SK-N-SH treated with all-trans-retinoic acid at 6 μM for 48 hours (cell line): ENCODE measurements at regions not wholly inside any gene's neighbourhood (a gene's known extent, or its start where the extent isn't known, plus 50 kb on each side); places are given as distances from the start of the nearest gene placed in this dataset.

ENCODE experiments used
- ARNTL ChIP-seq: fragments of 450-650 bp; formaldehyde crosslinking; IDR thresholded peaks from 2 replicates; pipeline ENCODE4 v1.5.0; 2020; ENCODE audit warnings: low read depth, mild to moderate bottlenecking, moderate library complexity, borderline replicate concordance
- CREB5 ChIP-seq: fragments of 250-450 bp; sonication (Bioruptor Pico); IDR thresholded peaks from 2 replicates; pipeline ENCODE4 v1.5.1; 2020; ENCODE audit warnings: low read depth, mild to moderate bottlenecking, moderate library complexity
- CSRNP3 ChIP-seq: fragments of 250-450 bp; sonication (Bioruptor Pico); IDR thresholded peaks from 2 replicates; pipeline ENCODE4 v1.5.1; 2021; ENCODE audit warnings: mild to moderate bottlenecking, moderate library complexity
- ESRRG ChIP-seq: fragments of 250-450 bp; sonication (Bioruptor Pico); IDR thresholded peaks from 2 replicates; pipeline ENCODE4 v1.6.1; 2021; ENCODE audit warnings: mild to moderate bottlenecking
- OSR1 ChIP-seq: fragments of 250-450 bp; sonication (Bioruptor Pico); IDR thresholded peaks from 2 replicates; pipeline ENCODE4 v1.8.0; 2022; ENCODE audit warnings: moderate library complexity, mild to moderate bottlenecking, inconsistent platforms
- PATZ1 ChIP-seq: fragments of 250-450 bp; sonication (Bioruptor Pico); IDR thresholded peaks from 2 replicates; pipeline ENCODE4 v1.8.0; 2020; ENCODE audit warnings: mild to moderate bottlenecking, moderate library complexity, borderline replicate concordance
- RARB ChIP-seq: fragments of 250-450 bp; sonication (Bioruptor Pico); IDR thresholded peaks from 2 replicates; pipeline ENCODE4 v1.8.0; 2021; ENCODE audit warnings: mild to moderate bottlenecking, moderate library complexity
- ZFP30 ChIP-seq: fragments of 450-650 bp; formaldehyde crosslinking; IDR thresholded peaks from 2 replicates; pipeline ENCODE4 v1.5.0; 2022; ENCODE audit warnings: mild to moderate bottlenecking, moderate library complexity
- ZNF565 ChIP-seq: fragments of 450-650 bp; formaldehyde crosslinking; conservative IDR thresholded peaks from 2 replicates; pipeline ENCODE4 v1.5.0; 2020; ENCODE audit warnings: low read depth, mild to moderate bottlenecking, moderate library complexity
- ZNF70 ChIP-seq: fragments of 450-650 bp; formaldehyde crosslinking; IDR thresholded peaks from 2 replicates; pipeline ENCODE4 v1.5.0; 2020; ENCODE audit warnings: mild to moderate bottlenecking, moderate library complexity

- no peak for TF ChIP-seq ZNF70 (CRISPR knock-in tag)
- TF ChIP-seq RARB: no peak
- TF ChIP-seq ZFP30: no peak
- TF ChIP-seq PATZ1 (CRISPR knock-in tag): no peak
- TF ChIP-seq OSR1 (CRISPR knock-in tag): no peak
- TF ChIP-seq CREB5: no peak
- no peak for TF ChIP-seq CSRNP3 (CRISPR knock-in tag)
- TF ChIP-seq ZNF565 (CRISPR knock-in tag): no peak
- TF ChIP-seq ESRRG (CRISPR knock-in tag): no peak
- TF ChIP-seq ARNTL: no peak
Measured at GRCh38 chr15:34496207-34496995, 58.8 kb upstream of the GOLGA8A start.
